B cell (primary cell): ENCODE measurements at regions not wholly inside any gene's neighbourhood (a gene's known extent, or its start where the extent isn't known, plus 50 kb on each side); places are given as distances from the start of the nearest gene placed in this dataset.

Experiments
- ATAC-seq: fragments of 200-7000 bp; cut with Tn5 transposase; one replicate; pipeline ENCODE4 v1.10.0; 2021; ENCODE audit warnings: low read depth, mild to moderate bottlenecking, moderate number of reproducible peaks, moderate library complexity
- CTCF ChIA-PET: fragments of 350-600 bp; sonication (Branson Sonifier 250); formaldehyde crosslinking; loops from one replicate; lab custom pipeline; 2021; ENCODE audit warnings: antibody characterized with exemption, inconsistent platforms; lab: Charles Lee
- POLR2A ChIA-PET: fragments of 350-600 bp; sonication (Branson Sonifier 250); formaldehyde crosslinking; loops from one replicate; lab custom pipeline; 2021; ENCODE audit warnings: antibody characterized with exemption; lab: Charles Lee
- DNase-seq: peaks from one replicate; pipeline ENCODE4 v3.0.0; 2013
- H2AFZ ChIP-seq: 2 replicates; pipeline ENCODE4 v1.6.1; 2012; ENCODE audit warnings: mild to moderate bottlenecking, low read depth, low read length; ENCODE audit not compliant: insufficient read depth, poor library complexity, severe bottlenecking
- H3K27ac ChIP-seq, 2 donors: 1 replicate in 1 of 2; 2 replicates in 1 of 2; pipeline ENCODE4 v1.5.1; 2012 to 2013; ENCODE audit warnings: low read length in 2 of 2, mild to moderate bottlenecking in 2 of 2, moderate library complexity in 1 of 2
- H3K27me3 ChIP-seq, 4 experiments: fragments of 200-600 bp in 1 of 4; sonication (generic) in 1 of 4; replicated peaks in 1 of 4; 1 replicate in 2 of 4; 2 replicates in 2 of 4; pipeline versions ENCODE4 v1.6.1 to v1.7.0; 2013 to 2016; ENCODE audit warnings: low read length in 3 of 4, mild to moderate bottlenecking in 2 of 4, mixed read lengths in 1 of 4, moderate library complexity in 1 of 4; ENCODE audit not compliant: insufficient read depth in 4 of 4, control insufficient read depth in 3 of 4; ENCODE audit errors: control extremely low read depth in 1 of 4
- H3K36me3 ChIP-seq, 2 experiments: replicated peaks in 1 of 2; 1 replicate in 1 of 2; 2 replicates in 1 of 2; pipeline versions ENCODE4 v1.6.1 to v1.7.1; 2013; ENCODE audit warnings: low read length in 1 of 2; ENCODE audit not compliant: insufficient read depth in 2 of 2, control insufficient read depth in 1 of 2; ENCODE audit errors: control extremely low read depth in 1 of 2, extremely low read depth in 1 of 2
- H3K4me1 ChIP-seq, 2 donors: fragments of 200-600 bp in 1 of 2; sonication (generic) in 1 of 2; 1 replicate in 1 of 2; 2 replicates in 1 of 2; pipeline versions ENCODE4 v1.5.1 to v1.6.1; 2013 to 2017; ENCODE audit warnings: low read length in 2 of 2; ENCODE audit not compliant: control insufficient read depth in 2 of 2, insufficient read depth in 2 of 2
- H3K4me2 ChIP-seq: replicated peaks from 2 replicates; pipeline ENCODE3; 2012; ENCODE audit warnings: mild to moderate bottlenecking, low read depth, low read length; ENCODE audit not compliant: poor library complexity, severe bottlenecking
- H3K4me3 ChIP-seq, 5 experiments: fragments of 200-600 bp in 1 of 5; sonication (generic) in 1 of 5; 1 replicate in 3 of 5; 2 replicates in 2 of 5; pipeline versions ENCODE4 v1.5.1 to v1.7.0; 2011 to 2016; ENCODE audit warnings: low read length in 4 of 5, mild to moderate bottlenecking in 4 of 5, low read depth in 2 of 5, control low read depth in 1 of 5, moderate library complexity in 1 of 5; ENCODE audit not compliant: insufficient read depth in 1 of 5; ENCODE audit errors: control extremely low read depth in 1 of 5, extremely low read depth in 1 of 5
- H3K79me2 ChIP-seq: fragments of 200-600 bp; sonication (generic); one replicate; pipeline ENCODE4 v1.6.0; 2016; ENCODE audit warnings: low read length; ENCODE audit not compliant: control insufficient read depth, insufficient read depth
- H3K9ac ChIP-seq: fragments of 200-600 bp; sonication (generic); 2 replicates; pipeline ENCODE4 v1.6.1; 2017; ENCODE audit warnings: mild to moderate bottlenecking, low read length, moderate library complexity
- H3K9me3 ChIP-seq, 3 donors: one replicate each; pipeline versions ENCODE4 v1.6.1 to v1.7.1; 2013; ENCODE audit warnings: low read length in 2 of 3; ENCODE audit not compliant: control insufficient read depth in 2 of 3, insufficient read depth in 1 of 3; ENCODE audit errors: control extremely low read depth in 1 of 3
- H4K20me1 ChIP-seq: 2 replicates; pipeline ENCODE4 v1.6.0; 2012; ENCODE audit warnings: mild to moderate bottlenecking, low read length; ENCODE audit not compliant: insufficient read depth, control insufficient read depth, poor library complexity, severe bottlenecking
- H3K27ac Mint-ChIP-seq: one replicate; pipeline ENCODE4 v1.8.0; 2021; ENCODE audit warnings: mixed read lengths
- H3K27me3 Mint-ChIP-seq: one replicate; pipeline ENCODE4 v1.8.0; 2021; ENCODE audit warnings: mixed read lengths
- H3K4me1 Mint-ChIP-seq: one replicate; pipeline ENCODE4 v1.8.0; 2021; ENCODE audit warnings: mixed read lengths
- H3K4me3 Mint-ChIP-seq: one replicate; pipeline ENCODE4 v1.8.0; 2021; ENCODE audit warnings: mixed read lengths
- H3K9me3 Mint-ChIP-seq: one replicate; pipeline ENCODE4 v1.8.0; 2022; ENCODE audit warnings: mixed read lengths; ENCODE audit not compliant: insufficient read depth
- EZH2 ChIP-seq: IDR thresholded peaks from 2 replicates; pipeline ENCODE4 v1.6.1; 2012; ENCODE audit warnings: borderline replicate concordance, low read depth, mild to moderate bottlenecking, moderate library complexity, low read length; ENCODE audit not compliant: insufficient read depth, poor library complexity, severe bottlenecking
- WGBS: methylation state at CpG from one replicate; pipeline ENCODE4 v1.1.5; 2013; ENCODE audit warnings: missing lambda C conversion rate; ENCODE audit not compliant: insufficient coverage; 5-methylcytosine and 5-hydroxymethylcytosine counted together
- intact Hi-C: fragments of 100-400 bp; cut with micrococcal nuclease; formaldehyde crosslinking; loops from one replicate; pipeline ENCODE4 v1.10.0; 2022
- TF ChIP-seq, protein P1 (sequence below): fragments of 200-600 bp; IDR thresholded peaks from one replicate; pipeline ENCODE4 v1.8.0; 2022; ENCODE audit warnings: antibody characterized with exemption, mild to moderate bottlenecking

DNA sequence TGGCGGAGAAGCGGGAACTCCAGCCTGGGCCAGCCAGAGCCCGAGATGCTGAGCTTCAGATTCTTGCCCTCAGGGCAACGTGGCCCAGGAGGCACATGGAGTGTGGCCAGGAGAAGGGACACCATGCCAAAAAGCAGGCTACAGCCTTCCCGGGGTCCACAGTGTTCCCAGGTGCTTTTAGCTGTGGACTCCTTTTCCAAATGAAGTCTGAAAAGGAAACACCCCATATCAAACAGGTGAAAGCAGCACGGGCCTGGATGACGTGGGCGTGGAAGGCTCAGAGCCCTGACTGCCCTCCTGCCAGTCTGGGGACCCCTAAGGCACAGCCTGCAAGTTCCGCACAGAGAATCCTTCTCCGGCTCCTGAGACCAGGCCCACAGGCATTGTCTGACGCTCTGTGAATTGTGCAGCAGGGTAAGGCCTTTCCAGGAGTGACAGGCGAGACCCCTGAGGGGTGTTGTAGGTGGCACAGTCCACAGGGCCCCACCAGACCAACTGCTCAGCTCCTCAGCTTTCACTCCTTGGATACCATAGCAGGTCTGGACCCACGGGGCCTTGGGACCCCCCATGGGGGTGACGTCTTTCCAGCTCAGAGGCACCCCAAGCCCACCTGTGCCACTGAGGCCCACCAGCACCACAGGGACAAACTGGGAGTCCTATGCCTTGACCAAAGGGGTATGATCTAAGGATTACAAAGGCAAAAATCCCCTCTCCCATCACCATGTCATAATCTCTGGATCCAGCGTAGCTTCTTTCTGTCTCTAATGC, 69.6 kb upstream of the RAB6C start:
- H3K79me2 ChIP-seq = no peaks in the 10 kb centered on the region
- no peak for ATAC-seq
- CTCF ChIA-PET = no interaction called here

More for the DNA sequence above, 69.6 kb upstream of the RAB6C start:
- Histone ChIP-seq H3K4me2 (no peak overlapping the region), H4K20me1 (no peaks in the 10 kb centered on the region), H3K27ac (no peak overlapping the region), H3K4me3 (no peak overlapping the region), H3K9me3 (no peaks in the 10 kb centered on the region), H3K9ac (no peak overlapping the region), H2AFZ (no peak overlapping the region), H3K36me3 (no peaks in the 10 kb centered on the region), H3K27me3 (peaks cover 0 to 3% (median 0%) of the 10 kb centered on the region in 4 experiments), H3K4me1 (no peaks in the 10 kb centered on the region)
- no peak for DNase-seq
- intact Hi-C loops = no loop called here
- H3K9me3 Mint-ChIP-seq = no peaks in the 10 kb centered on the region
- WGBS = 88% methylated on average over 11 of the region's 15 CpGs
- H3K27ac Mint-ChIP-seq = no peak overlapping the region
- H3K4me1 Mint-ChIP-seq = no peaks in the 10 kb centered on the region
- TF ChIP-seq EZH2 = no peak
- TF ChIP-seq, protein P1, sequence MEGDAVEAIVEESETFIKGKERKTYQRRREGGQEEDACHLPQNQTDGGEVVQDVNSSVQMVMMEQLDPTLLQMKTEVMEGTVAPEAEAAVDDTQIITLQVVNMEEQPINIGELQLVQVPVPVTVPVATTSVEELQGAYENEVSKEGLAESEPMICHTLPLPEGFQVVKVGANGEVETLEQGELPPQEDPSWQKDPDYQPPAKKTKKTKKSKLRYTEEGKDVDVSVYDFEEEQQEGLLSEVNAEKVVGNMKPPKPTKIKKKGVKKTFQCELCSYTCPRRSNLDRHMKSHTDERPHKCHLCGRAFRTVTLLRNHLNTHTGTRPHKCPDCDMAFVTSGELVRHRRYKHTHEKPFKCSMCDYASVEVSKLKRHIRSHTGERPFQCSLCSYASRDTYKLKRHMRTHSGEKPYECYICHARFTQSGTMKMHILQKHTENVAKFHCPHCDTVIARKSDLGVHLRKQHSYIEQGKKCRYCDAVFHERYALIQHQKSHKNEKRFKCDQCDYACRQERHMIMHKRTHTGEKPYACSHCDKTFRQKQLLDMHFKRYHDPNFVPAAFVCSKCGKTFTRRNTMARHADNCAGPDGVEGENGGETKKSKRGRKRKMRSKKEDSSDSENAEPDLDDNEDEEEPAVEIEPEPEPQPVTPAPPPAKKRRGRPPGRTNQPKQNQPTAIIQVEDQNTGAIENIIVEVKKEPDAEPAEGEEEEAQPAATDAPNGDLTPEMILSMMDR = no peak
- H3K27me3 Mint-ChIP-seq = peaks cover 13% of the 10 kb centered on the region
- POLR2A ChIA-PET = no interaction called here
- no peak overlapping the region for H3K4me3 Mint-ChIP-seq
